ENCODE measurements at regions not wholly inside any gene's neighbourhood (a gene's known extent, or its start where the extent isn't known, plus 50 kb on each side); places are given as distances from the start of the nearest gene placed in this dataset.

GRCh38 chr5:50947906-50948683, 281.7 kb downstream of the PARP8 start:
- no peaks in the 10 kb centered on the region for H3K27me3 ChIP-seq
- H3K9me3 ChIP-seq = no peaks in the 10 kb centered on the region
- TF ChIP-seq POLR2A (IDR thresholded peaks at IDR 0.05) (no peak), CTCF (IDR thresholded peaks at IDR 0.05) (no peak), EP300 (IDR thresholded peaks at IDR 0.05) (no peak)
- H3K4me1 ChIP-seq (ENCODE audit: insufficient read depth) = no peaks in the 10 kb centered on the region
- no peaks in the 10 kb centered on the region for H3K36me3 ChIP-seq
- H3K27ac ChIP-seq = no peak overlapping the region
- DNase-seq = no peak
- 48 to 51% (median 49%) methylated on average over 6 of the region's 6 CpGs for WGBS, 3 donors
- intact Hi-C loops (cut with DNase I) = no loop called here
- H3K4me3 ChIP-seq = no peak overlapping the region

- intact Hi-C loops (cut with DNase I) = no loop called here
- Histone ChIP-seq H3K4me1 (ENCODE audit: insufficient read depth) (no peaks in the 10 kb centered on the region), H3K9me3 (no peaks in the 10 kb centered on the region), H3K27me3 (no peaks in the 10 kb centered on the region), H3K4me3 (no peak overlapping the region), H3K27ac (no peak overlapping the region), H3K36me3 (no peaks in the 10 kb centered on the region)
- no peak for DNase-seq
- 83 to 90% (median 83%) methylated on average over 1 of the region's 1 CpG for WGBS, 3 donors
- no peak for TF ChIP-seq POLR2A (IDR thresholded peaks at IDR 0.05)
These were observed 286.9 kb downstream of the PARP8 start for GRCh38 chr5:50953290-50953689.

GRCh38 chr5:50958852-50959457, 292.5 kb downstream of the PARP8 start:
- no peak overlapping the region for H3K27ac ChIP-seq
- WGBS, 3 donors = 19 to 26% (median 23%) methylated on average over 5 of the region's 5 CpGs
- no peaks in the 10 kb centered on the region for H3K4me1 ChIP-seq (ENCODE audit: insufficient read depth)
- TF ChIP-seq CTCF (IDR thresholded peaks at IDR 0.05) = no peak
- no peak for TF ChIP-seq EP300 (IDR thresholded peaks at IDR 0.05)
- TF ChIP-seq POLR2A (IDR thresholded peaks at IDR 0.05) = no peak
- H3K9me3 ChIP-seq = no peaks in the 10 kb centered on the region
- no peaks in the 10 kb centered on the region for H3K27me3 ChIP-seq
- no peak overlapping the region for H3K4me3 ChIP-seq
- DNase-seq = no peak
- no peaks in the 10 kb centered on the region for H3K36me3 ChIP-seq
- intact Hi-C loops (cut with DNase I) = no loop called here

GRCh38 chr5:50962934-50963872, 296.8 kb downstream of the PARP8 start:
- Histone ChIP-seq H3K4me1 (ENCODE audit: insufficient read depth) (peaks cover 2% of the 10 kb centered on the region), H3K4me3 (peak overlapping the region; percentile 23), H3K9me3 (no peaks in the 10 kb centered on the region), H3K36me3 (no peaks in the 10 kb centered on the region), H3K27ac (no peak overlapping the region), H3K27me3 (no peaks in the 10 kb centered on the region)
- DNase-seq = peak in 3 of 5 donors; percentile 49 to 57 (median 51)
- TF ChIP-seq CTCF (IDR thresholded peaks at IDR 0.05) (peak in 1 of 3 donors; percentile 10), EP300 (IDR thresholded peaks at IDR 0.05) (no peak), POLR2A (IDR thresholded peaks at IDR 0.05) (no peak)
- 1 to 2% (median 1%) methylated on average over 44 of the region's 44 CpGs for WGBS, 3 donors
- intact Hi-C loops (cut with DNase I) = no loop called here

All from ovary (tissue), 7 donors.